Left kidney (tissue), 1 donor: ENCODE measurements at regions not wholly inside any gene's neighbourhood (a gene's known extent, or its start where the extent isn't known, plus 50 kb on each side); places are given as distances from the start of the nearest gene placed in this dataset.

Source experiments
- DNase-seq: peaks from one replicate; pipeline ENCODE4 v3.0.0-alpha.2; 2013

- DNase-seq = no peak
These were observed 330.0 kb downstream of the DDX10 start for GRCh38 chr11:108994887-108995286.

DNA sequence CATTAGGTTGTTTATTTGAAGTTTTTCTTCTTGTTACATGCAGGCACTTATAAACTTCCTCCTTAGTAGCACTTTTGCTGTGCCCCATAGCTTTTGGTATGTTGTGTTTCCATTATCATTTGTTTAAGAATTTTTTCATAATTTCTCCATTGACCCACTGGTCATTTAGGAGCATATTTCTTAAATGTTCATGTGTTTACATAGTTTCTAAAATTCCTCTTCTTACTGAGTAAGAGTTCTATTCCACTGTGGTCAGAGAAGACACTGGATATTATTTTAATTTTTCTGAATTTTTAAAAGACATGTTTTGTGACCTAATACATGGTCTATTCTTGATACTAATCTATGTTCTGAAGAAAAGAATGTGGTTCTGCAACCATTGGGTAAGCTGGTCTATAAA is 333.0 kb downstream of the DDX10 start:
- no peak for DNase-seq

DNA sequence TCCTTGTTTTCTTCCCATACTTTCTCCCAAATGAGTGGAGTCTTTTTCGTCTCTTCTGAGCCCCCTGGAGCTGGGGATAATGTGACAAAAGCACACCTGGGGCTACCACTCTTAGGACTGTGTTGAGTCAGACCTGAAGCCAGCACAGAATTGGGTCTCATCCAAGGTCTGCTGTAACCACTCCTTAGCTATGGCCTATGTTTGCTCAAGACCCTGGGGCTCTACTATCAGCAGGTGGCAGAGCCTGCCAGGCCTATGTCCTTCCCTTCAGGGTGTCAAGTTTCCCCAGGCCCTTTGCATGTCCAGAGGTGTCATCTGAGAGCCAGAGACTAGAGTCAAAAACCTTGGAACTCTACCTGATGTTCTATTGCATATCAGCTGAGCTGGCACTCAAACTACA is 335.7 kb downstream of the DDX10 start:
- no peak for DNase-seq

- DNase-seq = no peak
These were observed 336.7 kb downstream of the DDX10 start for GRCh38 chr11:109001585-109001984.

DNA sequence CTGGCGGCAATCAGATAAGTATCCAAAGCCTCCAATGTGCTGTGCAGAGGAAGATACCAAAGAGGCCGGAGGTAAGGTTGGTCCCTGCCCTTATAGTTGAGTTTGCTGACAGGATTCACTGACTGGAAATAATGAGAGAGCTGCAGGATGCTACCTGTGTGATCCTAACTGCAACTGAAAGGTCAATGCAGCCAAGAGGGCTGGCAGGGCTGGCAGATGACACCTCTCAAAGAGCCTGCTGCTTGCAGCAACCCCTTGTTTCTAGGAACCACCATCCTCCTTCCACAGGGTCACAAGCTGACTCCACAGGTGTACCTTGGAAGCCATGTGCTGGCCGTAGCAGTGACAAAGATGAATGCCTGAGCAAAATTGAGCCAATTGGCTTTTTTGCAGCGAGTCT is 348.1 kb downstream of the DDX10 start:
- no peak for DNase-seq

- DNase-seq = no peak
These were observed 350.4 kb downstream of the DDX10 start for GRCh38 chr11:109015283-109015682.

- DNase-seq = no peak
These were observed 351.9 kb downstream of the DDX10 start for GRCh38 chr11:109016724-109017123.

DNA sequence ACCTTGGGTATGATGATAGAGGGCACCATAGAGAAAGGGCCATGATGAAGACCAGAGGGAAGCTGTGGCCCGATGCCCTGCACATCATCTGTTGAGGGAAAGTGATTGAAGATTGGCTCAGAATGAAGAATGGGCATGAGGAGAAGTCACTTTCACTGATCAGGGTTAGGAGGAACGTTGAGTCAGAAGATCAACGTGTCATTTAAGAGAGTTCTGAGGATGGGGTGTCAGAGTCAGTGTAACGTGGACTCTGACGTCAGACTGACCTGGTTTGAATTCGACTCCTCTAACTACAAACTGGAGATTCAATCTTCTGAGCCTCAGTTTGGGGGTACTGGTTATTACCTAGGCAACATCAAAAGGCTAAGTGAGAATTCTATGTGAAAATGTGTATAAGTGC is 352.6 kb downstream of the DDX10 start:
- DNase-seq = no peak

DNA sequence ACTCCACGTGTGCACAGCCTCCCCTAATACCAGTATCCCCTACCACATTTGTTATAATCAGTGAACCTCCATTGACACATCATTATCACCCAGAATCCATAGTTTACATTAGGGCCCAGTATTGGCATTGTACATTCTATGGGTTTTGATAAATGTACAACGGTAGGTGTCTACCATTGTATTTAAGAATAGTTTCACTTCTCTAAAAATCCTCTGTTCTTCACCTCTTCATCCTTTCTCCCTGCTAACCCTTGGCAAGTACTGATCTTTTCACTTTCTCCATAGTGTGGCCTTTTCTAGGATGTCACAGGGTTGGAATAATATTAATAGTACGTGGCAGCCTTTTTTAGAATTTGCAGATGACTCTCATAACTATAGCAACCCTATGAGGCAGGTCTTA is 353.8 kb downstream of the DDX10 start:
- DNase-seq = no peak

DNA sequence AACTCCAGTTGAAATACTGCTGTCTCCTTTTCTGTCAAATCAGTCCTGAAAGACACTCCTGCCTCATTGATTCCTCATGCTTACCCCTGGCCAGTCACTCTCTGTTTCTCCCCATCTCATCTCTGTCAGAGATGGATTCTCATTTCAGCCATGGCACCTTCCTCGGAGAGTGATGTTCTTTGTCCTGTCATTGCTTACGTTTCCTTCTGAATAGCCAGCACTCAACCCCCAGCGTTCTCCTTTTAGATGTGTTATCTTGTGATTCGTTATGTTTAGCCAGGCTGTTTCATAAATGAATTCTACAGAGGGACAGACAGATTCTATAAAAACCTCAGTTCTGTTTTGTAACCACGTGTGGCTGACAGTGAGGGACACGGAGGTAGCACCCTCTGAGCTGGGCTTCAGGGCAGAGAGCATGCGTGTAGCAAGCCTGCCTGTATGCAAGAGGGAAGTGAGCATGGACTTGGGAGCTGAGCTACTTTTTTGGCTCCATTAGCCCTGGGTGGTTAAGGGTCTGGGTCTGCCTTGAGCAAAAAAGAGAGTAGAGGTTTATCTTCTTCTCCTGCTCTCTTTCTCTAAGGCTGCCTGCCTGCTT is 354.6 kb downstream of the DDX10 start:
- DNase-seq = no peak

GRCh38 chr11:109023036-109023435 is 358.2 kb downstream of the DDX10 start:
- DNase-seq = no peak

GRCh38 chr11:109026891-109027489 is 362.1 kb downstream of the DDX10 start:
- no peak for DNase-seq

DNA sequence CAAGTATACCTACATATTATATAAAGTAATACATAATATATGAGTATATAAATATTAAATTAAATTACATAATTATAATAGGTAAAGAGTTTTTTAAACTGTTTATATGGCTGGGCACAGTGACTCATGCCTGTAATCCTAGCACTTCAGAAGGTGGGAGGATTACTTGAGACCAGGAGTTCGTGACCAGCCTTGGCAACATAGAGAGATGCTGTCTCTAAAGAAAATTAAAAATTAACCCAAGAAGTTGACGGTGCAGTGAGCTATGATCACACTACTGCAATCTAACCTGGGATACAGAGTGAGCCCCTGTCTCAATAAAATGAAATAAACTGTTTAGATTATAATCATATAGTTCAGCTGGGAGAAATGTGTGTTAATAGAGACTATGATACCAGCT is 363.0 kb downstream of the DDX10 start:
- DNase-seq = peak; percentile 5

- no peak for DNase-seq
These were observed 365.1 kb downstream of the DDX10 start for GRCh38 chr11:109029927-109030326.

- DNase-seq = no peak
These were observed 368.9 kb downstream of the DDX10 start for GRCh38 chr11:109033627-109034338.

GRCh38 chr11:109034339-109034696 is 369.4 kb downstream of the DDX10 start:
- DNase-seq = no peak

GRCh38 chr11:109035284-109035683 is 370.4 kb downstream of the DDX10 start:
- DNase-seq = no peak

DNA sequence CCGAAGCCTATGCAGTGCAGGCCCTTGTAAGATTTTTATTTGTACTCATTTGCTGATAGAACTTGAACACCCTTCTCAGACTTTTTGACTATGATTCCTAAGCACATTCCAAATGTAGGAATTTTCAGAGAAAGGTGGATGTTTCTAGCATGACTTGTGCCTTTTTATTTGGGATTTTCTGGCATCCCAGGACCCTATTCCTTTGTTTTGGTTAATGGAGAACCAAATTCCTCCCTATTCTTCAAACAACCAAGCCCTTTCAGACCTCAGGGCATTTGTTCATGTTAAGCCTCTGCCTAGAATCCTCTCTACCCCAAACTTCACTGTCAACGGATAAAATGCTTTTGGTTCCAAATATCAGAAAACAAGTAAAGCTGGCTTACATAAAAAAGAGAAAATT is 371.1 kb downstream of the DDX10 start:
- DNase-seq = no peak

- DNase-seq = no peak
These were observed 373.2 kb downstream of the DDX10 start for GRCh38 chr11:109037856-109038780.

- no peak for DNase-seq
These were observed 374.7 kb downstream of the DDX10 start for GRCh38 chr11:109039611-109040010.

DNA sequence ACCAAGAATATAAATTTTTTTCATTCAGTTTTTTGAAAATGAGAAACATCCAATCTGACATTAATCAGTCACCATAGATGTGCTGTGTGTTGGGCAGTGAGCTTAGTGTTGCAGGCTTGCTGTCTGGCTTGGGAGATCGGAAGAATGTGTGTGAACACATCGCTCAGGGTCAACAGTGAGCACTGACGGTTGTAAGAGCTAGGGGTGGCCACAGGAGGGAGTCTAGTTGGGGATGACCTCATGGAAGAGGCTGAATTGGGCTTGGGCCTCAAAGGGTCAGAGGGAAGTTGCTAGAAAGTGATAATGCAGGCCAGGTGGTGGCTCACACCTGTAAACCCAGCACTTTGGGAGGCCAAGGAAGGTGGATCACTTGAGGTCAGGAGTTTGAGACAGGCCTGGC is 375.4 kb downstream of the DDX10 start:
- DNase-seq = no peak

- no peak for DNase-seq
These were observed 377.0 kb downstream of the DDX10 start for GRCh38 chr11:109041876-109042275.

- no peak for DNase-seq
These were observed 378.4 kb downstream of the DDX10 start for GRCh38 chr11:109043315-109043714.
